ENCODE measurements at regions not wholly inside any gene's neighbourhood (a gene's known extent, or its start where the extent isn't known, plus 50 kb on each side); places are given as distances from the start of the nearest gene placed in this dataset.

- no peak for DNase-seq (ENCODE audit: low read depth)
- no peak overlapping the region for H3K4me3 ChIP-seq (replicated peaks; ENCODE audit: low read depth, low read length)
- TF ChIP-seq CTCF (IDR thresholded peaks at IDR 0.05; ENCODE audit: low read length, missing control alignments): no peak
Measured at GRCh38 chr21:26758083-26758880, 86.9 kb downstream of the ADAMTS1 start.

- TF ChIP-seq CTCF (IDR thresholded peaks at IDR 0.05; ENCODE audit: low read length, missing control alignments): no peak
- DNase-seq (ENCODE audit: low read depth): peak; percentile 8
Measured at GRCh38 chr21:26756491-26757159, 88.6 kb downstream of the ADAMTS1 start.

GRCh38 chr21:26754853-26755252 is 90.4 kb downstream of the ADAMTS1 start:
- no peak for DNase-seq (ENCODE audit: low read depth)
- no peak overlapping the region for H3K4me3 ChIP-seq (replicated peaks; ENCODE audit: low read depth, low read length)
- TF ChIP-seq CTCF (IDR thresholded peaks at IDR 0.05; ENCODE audit: low read length, missing control alignments): no peak

More at GRCh38 chr21:26756491-26757159, 88.6 kb downstream of the ADAMTS1 start:
- H3K4me3 ChIP-seq (replicated peaks; ENCODE audit: low read depth, low read length): no peak overlapping the region

GRCh38 chr21:26753822-26754221 is 91.4 kb downstream of the ADAMTS1 start:
- TF ChIP-seq CTCF (IDR thresholded peaks at IDR 0.05; ENCODE audit: low read length, missing control alignments): no peak
- no peak overlapping the region for H3K4me3 ChIP-seq (replicated peaks; ENCODE audit: low read depth, low read length)
- no peak for DNase-seq (ENCODE audit: low read depth)

- TF ChIP-seq CTCF (IDR thresholded peaks at IDR 0.05; ENCODE audit: low read length, missing control alignments): no peak
- no peak for DNase-seq (ENCODE audit: low read depth)
- H3K4me3 ChIP-seq (replicated peaks; ENCODE audit: low read depth, low read length): no peak overlapping the region
Measured at GRCh38 chr21:26752849-26753248, 92.4 kb downstream of the ADAMTS1 start.

- DNase-seq (ENCODE audit: low read depth): no peak
- no peak for TF ChIP-seq CTCF (IDR thresholded peaks at IDR 0.05; ENCODE audit: low read length, missing control alignments)
- H3K4me3 ChIP-seq (replicated peaks; ENCODE audit: low read depth, low read length): no peak overlapping the region
Measured at GRCh38 chr21:26751305-26751704, 93.9 kb downstream of the ADAMTS1 start.
